GM23248 (cell line): ENCODE measurements at regions not wholly inside any gene's neighbourhood (a gene's known extent, or its start where the extent isn't known, plus 50 kb on each side); places are given as distances from the start of the nearest gene placed in this dataset.

Source experiments
- EZH2 ChIP-seq: fragments of 200-600 bp; sonication (generic); IDR thresholded peaks from 2 replicates; pipeline ENCODE4 v1.6.1; 2018; ENCODE audit warnings: antibody characterized with exemption, mild to moderate bottlenecking; ENCODE audit not compliant: insufficient read depth, poor library complexity, severe bottlenecking
- EZH2phosphoT487 ChIP-seq: fragments of 200-600 bp; sonication (generic); IDR thresholded peaks from 2 replicates; pipeline ENCODE4 v1.6.1; 2018; ENCODE audit warnings: antibody characterized with exemption, moderate library complexity, mild to moderate bottlenecking, low read depth; ENCODE audit not compliant: insufficient read depth

GRCh38 chr1:29531596-29531995 is 295.3 kb downstream of the PTPRU start:
- TF ChIP-seq EZH2: no peak
- no peak for TF ChIP-seq EZH2phosphoT487
